ENCODE measurements at regions not wholly inside any gene's neighbourhood (a gene's known extent, or its start where the extent isn't known, plus 50 kb on each side); places are given as distances from the start of the nearest gene placed in this dataset.

DNA sequence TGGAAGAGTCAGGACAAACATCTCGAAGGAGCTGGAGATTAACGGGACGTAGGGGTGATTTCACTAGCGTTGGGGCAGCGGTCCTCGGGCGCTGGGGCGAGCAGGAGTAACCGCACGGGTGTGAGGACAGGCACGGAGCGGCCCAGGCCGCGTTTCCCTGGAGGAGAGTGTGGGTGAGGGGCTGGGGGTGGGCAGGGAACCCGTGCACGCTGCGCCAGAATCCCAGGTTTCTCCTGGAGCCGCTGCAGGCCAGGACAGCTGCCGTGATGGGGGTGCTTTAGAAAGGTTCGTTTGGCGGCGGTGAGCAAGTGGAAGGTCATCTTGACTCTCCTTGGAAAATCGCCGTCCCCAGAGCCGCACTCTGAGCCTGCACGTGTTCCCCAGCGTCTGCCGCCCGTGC, 290.2 kb upstream of the IRX1 start:
- Histone ChIP-seq H3K4me3 (replicated peaks in 1 of 2; ENCODE audit: low read depth in 1 of 2, low read length in 2 of 2) (no peak overlapping the region), H4K20me1 (ENCODE audit: insufficient read depth) (no peaks in the 10 kb centered on the region), H3K36me3 (ENCODE audit: control insufficient read depth in 1 of 2, insufficient read depth in 2 of 2, low read length in 2 of 2) (no peaks in the 10 kb centered on the region), H3K9me3 (ENCODE audit: control insufficient read depth in 1 of 2, insufficient read depth in 1 of 2, low read depth in 1 of 2, low read length in 2 of 2) (peaks cover 5 to 20% of the 10 kb centered on the region in 2 experiments; a peak in 2 of 4 replicates), H3K27ac (ENCODE audit: low read depth, low read length) (no peak overlapping the region), H3K79me2 (ENCODE audit: insufficient read depth, low read length) (no peaks in the 10 kb centered on the region), H3K4me2 (ENCODE audit: low read length) (no peak overlapping the region), H3K9me2 (ENCODE audit: insufficient read depth) (no peaks in the 10 kb centered on the region), H3K27me3 (ENCODE audit: insufficient read depth, low read length) (no peaks in the 10 kb centered on the region), H2AFZ (ENCODE audit: low read depth, low read length, poor library complexity, severe bottlenecking) (no peak overlapping the region), H3K4me1 (ENCODE audit: control insufficient read depth in 1 of 2, insufficient read depth in 2 of 2, low read length in 2 of 2) (no peaks in the 10 kb centered on the region), H3K9ac (ENCODE audit: low read length) (no peak overlapping the region)
- CTCF ChIA-PET: no interaction called here
- RAD21 ChIA-PET (ENCODE audit: low non-redundant PET in 1 of 2, low total read pairs in 2 of 2, uncharacterized antibody in 2 of 2, unreplicated experiment in 2 of 2): no interaction called here
- intact Hi-C loops (cut with micrococcal nuclease): no loop called here
- POLR2A ChIA-PET: no interaction called here
- TF ChIP-seq EZH2phosphoT487 (IDR thresholded peaks at IDR 0.05; ENCODE audit: borderline replicate concordance) (no peak), ZNF274 (IDR thresholded peaks at IDR 0.05; ENCODE audit: low read depth, low read length) (no peak), ELF1 (IDR thresholded peaks at IDR 0.05; ENCODE audit: borderline replicate concordance, low read depth) (no peak), EZH2 (IDR thresholded peaks at IDR 0.05) (no peak), EGR1 (IDR thresholded peaks at IDR 0.05; ENCODE audit: low read depth) (no peak), CTCF (IDR thresholded peaks at IDR 0.05 in 2 of 3, conservative IDR thresholded peaks at IDR 0.05 in 1 of 3; ENCODE audit: borderline replicate concordance in 1 of 3, insufficient read depth in 1 of 3, low read depth in 2 of 3, low read length in 2 of 3) (no peak), YY1 (IDR thresholded peaks at IDR 0.05; ENCODE audit: extremely low read depth, insufficient replicate concordance, low read depth, low read length) (no peak), ATF3 (IDR thresholded peaks at IDR 0.05) (no peak), JUND (IDR thresholded peaks at IDR 0.05) (no peak), CEBPB (IDR thresholded peaks at IDR 0.05; ENCODE audit: low read depth) (no peak), TCF7L2 (IDR thresholded peaks at IDR 0.05; ENCODE audit: borderline replicate concordance, extremely low read depth, insufficient read depth, insufficient read length) (no peak), FOSL1 (IDR thresholded peaks at IDR 0.05; ENCODE audit: low read depth) (no peak), POLR2AphosphoS5 (IDR thresholded peaks at IDR 0.05; ENCODE audit: low read depth, low read length) (no peak)
- no TSS peak for BruUV-seq (replicated peaks)
- no peak for ATAC-seq
- no peak for DNase-seq (ENCODE audit: low read depth, low spot score)
